ENCODE measurements at regions not wholly inside any gene's neighbourhood (a gene's known extent, or its start where the extent isn't known, plus 50 kb on each side); places are given as distances from the start of the nearest gene placed in this dataset.

GRCh38 chr14:24688030-24688658, 54.2 kb upstream of the GZMB start:
- TF ChIP-seq, protein P1, sequence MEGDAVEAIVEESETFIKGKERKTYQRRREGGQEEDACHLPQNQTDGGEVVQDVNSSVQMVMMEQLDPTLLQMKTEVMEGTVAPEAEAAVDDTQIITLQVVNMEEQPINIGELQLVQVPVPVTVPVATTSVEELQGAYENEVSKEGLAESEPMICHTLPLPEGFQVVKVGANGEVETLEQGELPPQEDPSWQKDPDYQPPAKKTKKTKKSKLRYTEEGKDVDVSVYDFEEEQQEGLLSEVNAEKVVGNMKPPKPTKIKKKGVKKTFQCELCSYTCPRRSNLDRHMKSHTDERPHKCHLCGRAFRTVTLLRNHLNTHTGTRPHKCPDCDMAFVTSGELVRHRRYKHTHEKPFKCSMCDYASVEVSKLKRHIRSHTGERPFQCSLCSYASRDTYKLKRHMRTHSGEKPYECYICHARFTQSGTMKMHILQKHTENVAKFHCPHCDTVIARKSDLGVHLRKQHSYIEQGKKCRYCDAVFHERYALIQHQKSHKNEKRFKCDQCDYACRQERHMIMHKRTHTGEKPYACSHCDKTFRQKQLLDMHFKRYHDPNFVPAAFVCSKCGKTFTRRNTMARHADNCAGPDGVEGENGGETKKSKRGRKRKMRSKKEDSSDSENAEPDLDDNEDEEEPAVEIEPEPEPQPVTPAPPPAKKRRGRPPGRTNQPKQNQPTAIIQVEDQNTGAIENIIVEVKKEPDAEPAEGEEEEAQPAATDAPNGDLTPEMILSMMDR (IDR thresholded peaks at IDR 0.05; ENCODE audit: extremely low read depth, insufficient read depth, missing control alignments): no peak
- no peak for DNase-seq (ENCODE audit: low spot score)
- in situ Hi-C loops (cut with MboI; ENCODE audit: low pct_unique_long_range_greater_than_20kb, low sequenced_read_pairs, unreplicated experiment): loop anchor here (10.0 to 25.0 kb wide), 2 partner anchors 83 to 226 kb away; partner anchors contain the start of gene GZMH
